NCI-H187 treated with DMSO at 0.1 percent for 48 hours (cell line): ENCODE measurements at regions not wholly inside any gene's neighbourhood (a gene's known extent, or its start where the extent isn't known, plus 50 kb on each side); places are given as distances from the start of the nearest gene placed in this dataset.

Experiments used
- DNase-seq: peaks from one replicate; lab custom pipeline; 2025; lab: John Stamatoyannopoulos, UW

GRCh38 chr5:4941957-4942830 is 197.9 kb upstream of the ADAMTS16 start:
- no peak for DNase-seq

GRCh38 chr5:4942831-4943178 is 197.3 kb upstream of the ADAMTS16 start:
- no peak for DNase-seq

GRCh38 chr5:4945296-4945695 is 194.8 kb upstream of the ADAMTS16 start:
- DNase-seq = no peak

- DNase-seq = no peak
These were observed 193.0 kb upstream of the ADAMTS16 start for GRCh38 chr5:4947106-4947505.

GRCh38 chr5:4947893-4948536 is 192.1 kb upstream of the ADAMTS16 start:
- no peak for DNase-seq

GRCh38 chr5:4949108-4949507 is 191.0 kb upstream of the ADAMTS16 start:
- DNase-seq = no peak

GRCh38 chr5:4953576-4953975 is 186.6 kb upstream of the ADAMTS16 start:
- DNase-seq = no peak

GRCh38 chr5:4954048-4954447 is 186.1 kb upstream of the ADAMTS16 start:
- no peak for DNase-seq

- no peak for DNase-seq
These were observed 176.9 kb upstream of the ADAMTS16 start for GRCh38 chr5:4963265-4963664.

- no peak for DNase-seq
These were observed 170.8 kb upstream of the ADAMTS16 start for GRCh38 chr5:4969351-4969750.

- no peak for DNase-seq
These were observed 170.0 kb upstream of the ADAMTS16 start for GRCh38 chr5:4970171-4970570.

- DNase-seq = no peak
These were observed 163.2 kb upstream of the ADAMTS16 start for GRCh38 chr5:4976902-4977301.

- DNase-seq = no peak
These were observed 162.6 kb upstream of the ADAMTS16 start for GRCh38 chr5:4977416-4978110.

GRCh38 chr5:4980201-4980600 is 159.9 kb upstream of the ADAMTS16 start:
- no peak for DNase-seq

GRCh38 chr5:4981608-4982007 is 158.5 kb upstream of the ADAMTS16 start:
- no peak for DNase-seq

GRCh38 chr5:4983701-4984100 is 156.4 kb upstream of the ADAMTS16 start:
- DNase-seq = no peak

GRCh38 chr5:4984461-4984860 is 155.7 kb upstream of the ADAMTS16 start:
- no peak for DNase-seq

GRCh38 chr5:4987431-4987830 is 152.7 kb upstream of the ADAMTS16 start:
- no peak for DNase-seq

- no peak for DNase-seq
These were observed 151.0 kb upstream of the ADAMTS16 start for GRCh38 chr5:4989118-4989517.

- DNase-seq = no peak
These were observed 150.1 kb upstream of the ADAMTS16 start for GRCh38 chr5:4990017-4990416.

GRCh38 chr5:4990462-4990861 is 149.7 kb upstream of the ADAMTS16 start:
- DNase-seq = no peak

GRCh38 chr5:4991925-4992324 is 148.2 kb upstream of the ADAMTS16 start:
- DNase-seq = no peak

GRCh38 chr5:4995014-4995413 is 145.1 kb upstream of the ADAMTS16 start:
- no peak for DNase-seq
